Stimulated activated CD8-positive, alpha-beta memory T cell treated with anti-CD3 and anti-CD28 coated beads, Interleukin-2, amount 100 ng/mL, for 1 hour (primary cell): ENCODE measurements at regions not wholly inside any gene's neighbourhood (a gene's known extent, or its start where the extent isn't known, plus 50 kb on each side); places are given as distances from the start of the nearest gene placed in this dataset.
A peak's percentile ranks its signal among the peaks of the same experiment; 100 is the strongest.

ENCODE experiments used
- DNase-seq, 2 donors: peaks; one replicate each; pipeline ENCODE4 v3.0.0-alpha.2; 2020; ENCODE audit warnings: low read depth in 2 of 2

DNA sequence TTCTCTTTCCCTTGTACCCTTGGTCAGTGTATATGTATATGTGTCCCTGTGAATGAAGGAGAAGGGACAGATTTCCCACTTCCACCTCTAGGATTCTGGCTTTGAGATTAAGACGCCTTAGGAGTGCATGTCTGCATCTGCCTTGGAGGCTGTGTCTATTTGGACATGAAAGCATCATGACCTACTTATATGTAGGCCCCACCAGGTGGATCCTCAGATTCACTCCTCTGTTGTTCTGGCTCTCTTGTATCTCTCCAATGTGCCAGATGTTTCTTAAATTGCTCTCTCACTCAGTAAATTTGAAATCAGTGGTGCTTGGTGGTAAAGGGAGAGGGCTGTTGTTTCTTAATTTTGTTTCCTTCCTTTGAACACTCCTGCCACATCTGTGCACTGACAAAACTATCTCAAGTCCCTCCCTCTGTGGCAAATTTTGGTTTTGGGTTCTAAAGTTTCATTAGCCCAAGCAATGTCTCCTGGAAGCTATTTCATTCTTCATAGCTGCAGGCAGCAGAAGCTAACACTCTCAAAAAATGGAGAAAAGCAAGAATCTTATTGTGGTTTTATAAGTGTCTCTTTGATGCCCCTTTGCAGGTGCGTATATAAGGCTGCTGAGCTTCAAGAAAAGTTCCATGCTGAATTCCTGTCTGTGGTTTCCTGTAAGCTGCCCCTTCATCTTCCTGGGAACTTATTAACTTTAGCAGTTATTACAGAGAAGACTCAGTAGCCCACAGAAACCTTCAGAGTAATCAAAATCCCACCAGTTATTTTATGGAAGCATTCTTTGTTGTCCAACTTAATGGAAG lies 179.7 kb upstream of the SETBP1 start:
- no peak for DNase-seq

DNA sequence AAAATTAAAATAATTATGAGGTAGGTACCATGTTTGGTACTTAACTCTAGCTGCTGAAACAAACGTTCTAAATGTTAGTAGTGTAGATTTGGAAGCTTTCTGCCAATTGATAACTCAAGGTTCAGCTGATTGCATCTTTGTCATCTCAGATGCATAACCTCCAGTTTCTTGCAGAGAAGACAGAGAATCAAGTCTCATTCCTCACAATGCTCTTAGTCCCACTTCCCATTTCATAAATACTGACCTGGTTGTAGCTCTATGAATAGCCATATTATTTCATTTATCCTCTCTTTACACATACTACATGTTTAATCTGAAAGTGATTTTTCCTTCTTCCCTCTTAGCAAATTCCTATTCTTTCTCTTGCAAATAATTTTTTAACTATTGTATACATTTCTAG lies 178.5 kb upstream of the SETBP1 start:
- DNase-seq: no peak

DNA sequence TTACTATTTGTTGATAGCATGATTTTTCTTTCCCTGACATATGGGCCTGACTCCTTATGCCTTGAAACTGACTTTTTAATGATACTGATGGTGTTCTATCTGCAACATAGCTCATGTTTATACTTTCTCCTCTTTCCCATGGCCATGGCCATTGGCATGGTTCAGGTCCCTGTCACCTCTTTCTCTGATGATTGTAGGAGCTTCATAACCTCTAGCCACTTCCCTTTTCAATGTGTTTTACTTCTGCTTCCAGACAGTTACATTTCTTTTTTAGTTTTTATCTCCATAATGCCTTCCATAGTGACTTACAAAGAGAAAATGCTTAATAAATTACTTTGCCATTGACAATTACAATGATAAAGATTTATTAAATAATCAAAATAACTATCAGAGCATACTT lies 177.9 kb upstream of the SETBP1 start:
- DNase-seq: no peak

DNA sequence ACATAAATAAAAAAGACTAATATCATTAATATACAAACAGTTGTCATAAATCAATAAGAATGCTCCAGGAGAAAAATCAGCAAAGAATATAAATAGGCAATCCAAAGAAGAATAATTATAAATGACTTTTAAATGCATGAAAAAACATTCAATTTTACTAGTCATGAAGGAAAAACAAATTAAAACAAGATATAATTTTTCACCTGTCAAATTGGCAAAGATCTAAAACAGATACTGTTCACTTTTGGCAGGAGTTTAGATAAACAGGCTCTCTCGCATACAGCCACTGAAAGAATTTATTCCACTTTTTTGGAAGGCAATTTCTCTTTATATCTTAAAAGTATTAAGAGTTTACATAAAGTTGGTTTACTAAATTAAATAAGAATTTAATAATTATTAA lies 176.8 kb upstream of the SETBP1 start:
- DNase-seq: no peak

DNA sequence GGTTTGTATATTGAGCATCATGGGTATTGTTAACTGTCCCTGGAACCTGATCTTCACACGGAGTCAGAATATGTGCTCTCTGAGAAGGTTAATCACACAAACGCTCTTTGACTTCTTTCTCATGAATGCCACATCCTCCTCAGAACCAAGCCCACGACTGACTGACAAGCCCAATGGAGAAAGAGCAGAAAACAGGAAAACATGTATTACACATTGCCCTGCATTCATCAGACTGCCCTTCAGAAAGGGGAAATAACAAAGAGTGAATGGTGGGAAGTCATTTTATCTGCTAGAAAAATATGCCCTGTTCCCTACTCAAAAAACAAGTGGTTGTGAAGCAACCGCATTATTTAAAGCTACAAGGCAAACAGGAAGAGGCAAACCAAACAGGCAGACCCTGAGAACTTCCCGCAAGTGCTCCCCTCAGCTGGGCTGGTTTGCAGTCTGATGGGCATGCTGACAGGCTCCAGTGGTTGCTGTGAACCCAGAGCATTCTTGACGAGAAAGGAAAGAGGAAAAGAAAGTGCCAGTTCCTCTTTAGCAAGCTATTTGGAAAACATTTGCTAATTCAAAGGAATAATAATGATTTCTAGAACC lies 172.9 kb upstream of the SETBP1 start:
- peak in 1 of 2 donors; percentile 4 for DNase-seq

DNA sequence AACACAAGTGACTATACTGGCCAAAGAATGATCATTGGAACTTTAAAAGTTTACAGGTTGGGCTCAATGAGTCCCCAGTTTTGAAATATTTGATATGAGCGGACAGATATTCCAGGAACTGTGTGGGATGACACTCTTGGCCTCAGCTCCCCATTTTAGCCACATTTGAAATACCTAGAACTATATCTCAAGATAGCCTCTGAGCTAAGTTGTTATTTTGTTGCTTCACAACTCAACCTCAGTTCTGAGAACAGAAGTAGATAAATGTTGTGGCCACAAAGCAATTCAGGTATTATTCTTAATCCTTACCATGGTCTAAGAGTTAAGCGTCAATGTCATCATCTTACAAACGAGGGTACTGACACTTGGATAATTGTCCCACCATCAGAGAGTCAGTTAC lies 172.2 kb upstream of the SETBP1 start:
- DNase-seq: no peak

DNA sequence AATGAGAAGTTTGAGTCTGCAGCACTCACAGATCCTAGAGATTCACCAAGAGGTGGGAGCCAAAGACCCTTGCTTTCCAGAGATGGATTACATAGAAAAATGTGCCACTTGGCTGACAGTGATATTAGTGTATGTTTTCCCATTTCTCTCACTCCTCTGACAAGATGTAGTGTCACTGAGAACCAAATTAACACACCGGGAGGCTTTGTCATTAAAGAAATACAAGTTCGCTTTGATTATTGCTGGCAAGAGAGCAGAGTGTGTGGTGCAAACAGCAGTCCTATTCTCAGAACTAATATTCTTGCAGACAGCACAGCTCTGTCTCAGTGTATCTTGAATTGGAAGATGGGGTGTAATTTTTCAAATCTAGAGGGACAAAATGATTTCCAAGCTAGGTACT lies 171.6 kb upstream of the SETBP1 start:
- DNase-seq: no peak

DNA sequence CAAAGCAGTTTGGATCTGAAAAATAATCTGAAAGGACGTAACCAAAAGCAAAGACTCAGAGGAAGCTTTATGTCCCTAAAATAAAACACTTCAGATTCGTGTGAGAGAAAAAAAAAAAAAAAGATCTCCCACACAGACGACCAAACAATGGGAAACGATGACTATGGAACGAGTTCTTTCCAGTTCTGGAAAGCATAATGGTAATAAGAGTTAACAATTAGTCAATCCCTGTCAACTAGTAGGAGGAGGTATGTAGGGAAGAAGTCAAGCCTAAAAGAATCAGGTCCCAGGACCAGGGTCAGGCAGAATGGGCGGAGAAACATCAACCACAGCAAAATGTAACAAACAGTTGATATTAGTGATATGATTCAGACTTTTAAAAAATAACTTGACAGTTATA lies 170.3 kb upstream of the SETBP1 start:
- DNase-seq: no peak

DNA sequence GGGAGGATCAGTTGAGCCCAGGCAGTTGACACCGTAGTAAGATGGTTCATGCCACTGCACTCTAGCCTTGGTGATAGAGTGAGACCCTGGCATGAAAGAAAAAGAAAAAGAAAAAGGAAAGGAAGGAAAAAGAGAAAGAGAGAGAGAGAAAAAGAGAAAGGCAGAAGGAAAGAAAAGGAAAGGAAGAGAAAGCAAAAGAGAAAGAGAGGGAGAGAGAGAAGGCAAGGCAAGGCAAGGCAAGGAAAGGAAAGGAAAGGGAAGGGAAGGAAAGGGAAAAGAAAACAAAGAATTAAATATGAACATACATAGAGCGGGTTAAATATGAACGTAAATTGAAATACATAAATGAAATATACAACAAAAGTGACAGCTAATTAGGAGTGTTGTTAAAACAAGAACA lies 167.5 kb upstream of the SETBP1 start:
- no peak for DNase-seq

DNA sequence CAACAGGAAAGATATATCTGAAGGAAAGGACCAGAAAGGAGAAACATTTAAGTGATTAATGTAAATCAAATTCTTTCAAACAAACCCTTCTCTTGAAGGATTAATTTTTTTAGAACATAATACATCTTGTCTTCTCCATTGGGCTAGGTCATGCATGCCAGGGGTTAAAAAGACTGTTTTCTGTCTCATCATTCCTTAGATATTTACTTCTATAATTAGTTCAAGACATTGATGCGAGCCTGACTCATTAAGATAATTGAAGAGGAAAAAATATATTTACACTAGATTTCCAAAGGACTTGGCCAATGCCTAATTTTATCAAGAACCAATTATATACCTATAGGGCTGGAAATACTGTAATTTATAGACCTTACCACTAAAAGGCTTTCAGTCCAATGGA lies 166.6 kb upstream of the SETBP1 start:
- DNase-seq: no peak

DNA sequence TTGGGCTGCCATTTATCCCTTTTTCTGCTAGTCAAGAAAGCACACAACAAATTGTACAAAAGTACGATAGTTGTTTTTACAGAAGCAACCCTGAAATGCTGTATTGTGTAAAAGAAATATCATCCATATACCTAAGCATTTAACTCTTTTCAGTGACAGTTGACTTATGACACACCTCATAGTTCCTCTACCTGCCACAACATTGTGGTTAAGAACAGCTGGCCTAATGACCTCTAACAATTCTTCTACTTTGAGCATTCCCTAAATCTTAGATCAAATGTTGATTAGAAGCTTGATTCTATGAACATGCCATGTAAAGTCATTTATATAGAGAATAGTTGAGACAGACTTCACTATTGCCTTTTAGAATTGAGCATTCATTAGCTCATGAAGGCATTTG lies 165.9 kb upstream of the SETBP1 start:
- DNase-seq: no peak

DNA sequence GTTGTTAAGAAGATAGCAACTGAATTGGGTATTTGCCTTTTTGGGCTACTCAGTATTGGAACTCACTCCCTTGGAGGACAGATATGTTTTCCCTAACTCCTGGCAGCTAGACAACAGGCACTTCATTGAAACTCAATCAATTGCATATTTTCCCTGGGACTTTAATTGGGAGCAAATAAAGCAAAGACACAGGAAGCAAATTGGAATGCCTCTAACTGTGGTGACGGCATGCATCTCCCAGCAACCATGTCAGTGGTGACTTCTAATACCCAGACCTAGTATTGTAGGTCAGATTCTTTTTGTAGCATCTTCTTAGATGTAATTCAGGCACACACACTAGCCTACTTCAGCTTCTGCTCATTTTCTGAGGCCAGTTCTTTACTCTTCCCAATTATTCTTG lies 164.2 kb upstream of the SETBP1 start:
- no peak for DNase-seq

DNA sequence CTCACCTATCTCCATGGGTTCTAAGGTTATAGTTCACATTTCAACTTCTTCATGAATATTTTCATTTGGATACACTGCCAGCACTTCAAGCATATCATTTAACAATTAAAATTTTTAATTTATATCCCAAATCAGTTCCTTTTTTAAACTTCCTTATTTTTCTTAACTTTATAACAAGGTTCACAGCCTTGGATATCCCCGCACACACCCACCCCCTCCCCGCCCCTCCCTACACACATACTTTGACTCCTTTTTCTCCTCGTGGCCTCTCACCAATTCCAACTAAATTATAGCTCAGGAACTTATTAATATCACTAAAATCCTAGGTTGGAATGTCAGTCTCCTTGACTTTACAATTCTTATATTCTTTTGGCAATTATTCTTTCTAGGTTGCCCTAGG lies 163.6 kb upstream of the SETBP1 start:
- DNase-seq: no peak

DNA sequence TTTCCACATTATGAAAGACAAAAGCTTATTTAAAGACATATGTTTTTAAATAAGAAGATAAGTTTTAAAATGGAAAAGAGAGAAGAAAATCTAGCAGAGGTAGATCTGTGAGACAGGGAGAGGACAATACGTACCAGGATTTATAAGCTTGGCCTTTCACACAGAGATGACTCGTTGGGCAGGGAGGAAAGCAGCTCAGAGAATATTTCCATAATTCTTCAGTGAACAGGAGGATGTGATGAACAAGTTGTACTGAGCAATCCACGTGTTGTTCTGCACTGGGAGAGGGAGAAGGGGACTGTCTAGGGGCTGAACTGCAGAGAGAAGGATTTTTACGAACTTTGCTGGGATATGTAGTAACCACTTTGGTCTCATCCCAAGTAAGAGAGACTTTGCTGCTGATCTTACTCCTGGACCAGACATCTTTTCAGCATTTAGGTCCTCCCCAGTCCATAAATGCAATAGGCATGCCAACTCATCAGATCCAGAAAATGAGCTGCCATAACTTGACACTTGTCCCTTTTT lies 162.5 kb upstream of the SETBP1 start:
- no peak for DNase-seq

DNA sequence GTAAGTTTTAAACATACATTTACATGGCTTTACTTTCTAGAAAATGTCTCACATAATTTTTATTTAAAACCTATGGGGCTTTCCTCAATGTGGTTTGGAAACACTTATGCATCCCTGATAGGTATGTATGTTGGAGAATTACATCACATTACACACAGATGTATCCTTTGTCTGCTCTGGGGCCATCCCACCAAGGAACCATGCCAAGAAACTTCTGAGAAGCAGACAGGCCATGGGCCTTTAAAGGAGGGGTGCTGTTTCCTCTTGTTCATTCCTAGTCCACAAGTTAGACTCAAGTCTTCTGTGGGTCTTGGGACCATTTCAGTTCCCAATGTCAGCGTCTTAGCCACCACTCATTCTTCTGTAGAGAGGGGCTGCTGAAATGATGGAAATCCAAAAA lies 162.0 kb upstream of the SETBP1 start:
- no peak for DNase-seq

DNA sequence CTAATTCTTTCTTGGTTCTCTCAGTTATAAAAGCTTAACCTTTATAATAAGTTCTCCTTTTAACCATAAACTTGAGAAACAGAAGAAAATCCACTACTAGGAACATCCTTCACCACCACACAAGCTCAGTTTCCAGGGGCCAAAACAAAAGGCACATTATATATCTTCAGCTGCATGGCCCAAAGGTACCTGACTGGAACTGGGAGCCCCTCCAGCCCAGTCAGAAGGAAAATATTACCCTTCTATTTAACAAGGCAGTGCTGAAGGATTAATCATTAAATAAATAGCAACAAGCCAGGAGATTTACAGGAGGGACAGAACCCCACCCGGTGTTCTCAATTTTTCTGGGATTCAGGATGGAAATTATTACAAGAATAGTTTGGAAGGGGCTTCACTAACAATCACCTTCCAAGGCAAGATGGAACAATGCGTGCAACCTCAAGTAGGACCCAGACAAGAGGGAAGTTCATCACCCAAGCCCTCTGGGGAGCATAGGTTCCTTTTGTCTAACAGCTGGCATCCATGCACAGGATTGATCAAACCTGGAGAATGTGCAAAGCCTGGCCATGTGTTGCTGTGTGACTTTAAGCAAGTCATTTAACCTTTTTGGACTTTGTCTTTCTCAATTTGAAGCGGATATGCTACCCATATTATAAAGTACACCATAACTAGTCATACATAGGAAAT lies 159.6 kb upstream of the SETBP1 start:
- no peak for DNase-seq

DNA sequence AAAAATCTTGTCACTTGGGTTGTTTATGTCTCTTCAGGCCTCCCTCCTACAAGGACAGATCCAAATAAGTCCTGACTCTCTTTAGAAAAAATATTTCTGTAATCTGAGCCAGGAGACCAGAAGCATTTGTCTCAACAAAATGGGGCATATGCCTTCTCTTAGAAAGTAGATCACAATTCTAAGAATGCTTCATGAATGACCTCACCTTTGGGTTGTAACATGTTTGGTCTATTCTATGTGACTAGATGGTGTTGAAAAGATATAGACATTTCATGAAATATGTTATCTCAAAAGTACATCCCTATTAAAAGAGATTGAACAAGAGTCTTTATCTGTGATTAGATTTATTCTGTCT lies 159.0 kb upstream of the SETBP1 start:
- no peak for DNase-seq

DNA sequence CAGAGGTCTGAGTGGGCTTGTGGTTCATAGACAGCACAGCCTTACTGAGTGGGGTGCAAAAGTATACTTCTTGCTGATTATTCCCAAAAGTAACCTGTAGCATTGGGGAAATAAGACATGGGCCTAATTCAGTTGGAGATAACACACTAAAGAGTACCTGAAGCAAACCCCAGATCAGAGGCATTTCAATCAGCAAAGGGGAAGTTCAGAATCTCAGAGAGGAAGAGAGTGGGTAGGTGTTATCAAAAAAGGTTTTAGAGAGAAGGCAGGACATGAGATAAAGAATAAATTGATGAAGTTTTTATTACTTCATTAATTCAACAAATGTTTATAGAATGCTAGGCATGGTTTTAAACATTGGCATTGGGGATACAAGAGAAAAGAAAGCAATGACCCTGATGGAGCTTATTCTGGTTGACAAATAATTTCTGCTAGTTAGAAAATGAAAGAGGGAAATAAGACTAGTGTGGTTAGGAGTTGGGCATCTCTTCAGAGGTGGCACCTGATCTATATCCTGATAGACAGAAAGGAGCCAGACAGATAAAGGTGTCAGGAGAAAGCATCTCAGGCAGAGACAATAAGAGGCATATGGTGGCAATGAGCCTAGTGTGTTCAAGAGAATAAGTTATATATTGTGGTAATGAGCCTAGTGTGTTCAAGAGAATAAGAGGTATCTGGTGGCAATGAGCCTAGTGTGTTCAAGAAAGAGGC lies 153.8 kb upstream of the SETBP1 start:
- DNase-seq: no peak

DNA sequence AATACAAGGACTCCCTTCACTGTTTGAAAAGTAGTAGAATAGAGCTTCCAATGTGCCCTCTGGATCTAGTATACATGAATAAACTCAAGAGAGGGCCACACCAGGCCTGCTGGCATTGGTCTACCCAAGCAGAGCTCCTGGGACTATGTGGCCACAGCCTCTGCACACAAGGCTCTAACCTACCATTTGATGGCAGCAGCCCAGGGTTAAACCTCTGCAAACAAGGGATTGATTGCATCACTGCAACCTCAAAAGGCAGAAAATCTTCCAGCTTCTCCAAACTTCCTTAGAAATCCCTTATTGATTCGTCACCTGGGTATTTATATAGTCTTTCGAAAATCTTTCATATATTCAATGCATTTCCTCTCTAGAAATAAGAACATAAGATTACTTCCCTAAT lies 147.6 kb upstream of the SETBP1 start:
- DNase-seq: no peak

DNA sequence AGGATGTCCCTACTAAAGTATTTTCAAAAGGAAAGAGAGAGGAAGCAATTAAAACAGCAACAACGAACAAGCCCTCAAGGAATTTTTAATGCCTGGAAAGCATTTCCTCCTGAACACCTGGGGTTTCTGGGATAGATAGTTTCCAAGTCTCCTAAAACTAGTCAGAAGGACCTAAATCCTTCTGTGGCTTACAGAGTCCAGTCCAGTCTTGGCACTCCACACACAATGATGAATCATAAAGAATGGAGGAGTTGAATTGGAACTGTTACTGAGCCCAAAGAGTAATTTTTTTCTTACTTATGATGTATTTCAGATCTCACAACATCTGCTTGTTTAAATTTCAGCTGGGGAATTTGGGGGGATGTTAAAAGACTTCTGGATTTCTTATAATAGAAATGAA lies 144.6 kb upstream of the SETBP1 start:
- no peak for DNase-seq

DNA sequence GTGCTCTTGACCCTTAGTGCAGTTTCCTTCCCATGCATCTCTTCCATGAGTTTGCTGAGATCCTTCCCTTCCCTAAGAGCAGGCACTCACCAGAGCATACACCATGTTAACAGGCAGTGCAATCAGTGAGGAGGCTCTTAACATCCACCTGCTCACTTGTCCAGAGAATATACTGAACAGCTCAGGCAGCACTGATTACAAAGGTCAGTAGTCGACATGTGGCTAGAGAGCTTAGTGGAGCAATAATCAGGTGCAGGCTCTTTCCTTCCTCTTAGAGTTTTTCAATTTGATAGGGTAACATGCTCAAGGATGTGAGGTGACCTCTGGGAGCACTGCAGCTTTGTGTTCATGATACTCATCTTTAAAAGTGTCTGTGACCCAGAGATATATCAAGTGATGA lies 144.1 kb upstream of the SETBP1 start:
- DNase-seq: no peak

DNA sequence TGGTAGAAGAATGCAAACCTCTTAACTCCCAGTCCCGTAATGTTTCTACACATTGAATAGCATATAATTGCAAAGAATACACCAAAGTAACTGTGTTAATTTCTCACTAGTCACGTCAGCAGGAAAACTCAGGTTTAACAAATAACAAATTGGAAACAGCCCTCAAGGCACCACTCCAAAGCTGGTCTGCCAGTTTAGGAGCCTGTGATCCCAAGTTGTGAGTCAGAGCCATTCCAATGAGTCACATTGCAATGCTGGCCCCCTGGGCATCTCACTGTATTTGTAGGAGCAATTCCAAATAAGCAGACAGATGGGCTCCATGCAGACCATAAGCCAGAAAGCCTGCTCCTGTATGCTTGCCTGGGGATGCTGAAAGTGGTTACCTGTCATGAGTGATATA lies 143.2 kb upstream of the SETBP1 start:
- DNase-seq: no peak

DNA sequence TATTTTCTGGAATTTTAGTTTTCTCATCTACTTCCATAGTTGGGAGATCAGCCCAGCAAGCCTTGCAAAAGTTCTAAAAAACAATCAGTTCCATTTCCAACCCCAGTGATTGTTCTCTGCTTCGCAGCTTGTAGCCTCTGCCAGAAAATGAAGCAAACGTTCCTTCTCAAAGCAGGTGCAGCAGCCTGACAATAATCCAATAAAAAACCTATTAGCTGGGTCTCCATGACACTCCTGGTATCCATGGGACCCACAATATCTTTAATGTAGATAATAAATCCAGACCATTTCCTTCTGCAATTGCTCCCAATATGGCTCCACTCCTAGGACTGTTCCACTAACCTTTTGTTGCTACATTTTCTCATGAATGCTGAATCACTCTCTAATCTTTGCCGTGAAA lies 140.8 kb upstream of the SETBP1 start:
- no peak for DNase-seq
